Omental fat pad (tissue), 3 donors: ENCODE measurements at regions not wholly inside any gene's neighbourhood (a gene's known extent, or its start where the extent isn't known, plus 50 kb on each side); places are given as distances from the start of the nearest gene placed in this dataset.

Source experiments
- ATAC-seq: fragments of 150-250 bp; one replicate; pipeline ENCODE4 v1.9.1; 2016; ENCODE audit warnings: mild to moderate bottlenecking, moderate library complexity; ENCODE audit not compliant: low FRiP score
- DNase-seq: peaks from one replicate; pipeline ENCODE4 v3.0.0-alpha.2; 2019; ENCODE audit warnings: low spot score
- TF ChIP-seq, protein P1 (sequence below), 3 donors: fragments of 450-650 bp; IDR thresholded peaks; one replicate each; pipeline ENCODE4 v1.5.1; 2016 to 2017; ENCODE audit warnings: antibody characterized with exemption in 3 of 3, mild to moderate bottlenecking in 3 of 3, moderate library complexity in 2 of 3

DNA sequence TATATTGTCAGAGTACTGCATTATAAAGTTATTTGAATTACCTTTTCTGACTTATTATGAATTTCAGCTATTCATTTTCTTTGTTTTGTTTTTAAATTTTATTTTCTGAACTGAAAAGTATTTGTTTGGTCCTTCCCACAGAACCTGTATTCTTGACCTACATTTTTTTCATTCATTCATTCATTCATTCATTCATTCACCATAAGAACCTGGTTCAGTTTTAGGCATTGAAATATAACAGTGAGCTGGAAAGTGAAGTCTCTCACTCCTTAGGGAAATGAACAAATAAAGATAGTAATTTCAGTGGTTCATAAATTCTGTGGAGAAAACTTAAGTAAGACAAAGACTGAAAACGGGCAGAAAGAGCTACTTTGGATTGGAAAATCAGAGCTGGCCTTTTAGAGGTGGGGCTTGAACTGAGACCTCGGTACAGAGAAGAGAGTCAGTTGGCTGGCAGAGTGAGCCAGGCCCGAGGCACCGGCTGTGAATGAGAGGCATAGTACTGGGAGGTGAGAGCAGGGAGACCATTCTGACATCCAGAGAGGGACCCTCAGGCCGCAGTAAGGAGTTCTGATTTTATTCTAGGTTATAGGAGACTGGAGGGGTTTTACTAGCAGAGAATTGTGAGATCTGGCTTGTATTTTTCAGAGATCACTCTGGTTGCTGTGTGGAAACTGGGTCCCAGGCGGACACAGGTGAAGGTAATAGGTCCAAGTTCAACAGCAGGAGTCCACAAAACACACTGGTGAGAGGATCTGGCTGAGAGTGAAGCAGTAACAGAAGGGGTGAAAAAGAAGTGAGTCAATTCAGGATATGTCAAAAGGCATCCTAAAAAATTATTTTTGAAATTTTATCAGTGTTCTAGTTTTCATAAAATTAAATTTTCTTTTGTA lies 75.8 kb upstream of the FN1 start:
- ATAC-seq: no peak
- no peak for DNase-seq
- TF ChIP-seq, protein P1, sequence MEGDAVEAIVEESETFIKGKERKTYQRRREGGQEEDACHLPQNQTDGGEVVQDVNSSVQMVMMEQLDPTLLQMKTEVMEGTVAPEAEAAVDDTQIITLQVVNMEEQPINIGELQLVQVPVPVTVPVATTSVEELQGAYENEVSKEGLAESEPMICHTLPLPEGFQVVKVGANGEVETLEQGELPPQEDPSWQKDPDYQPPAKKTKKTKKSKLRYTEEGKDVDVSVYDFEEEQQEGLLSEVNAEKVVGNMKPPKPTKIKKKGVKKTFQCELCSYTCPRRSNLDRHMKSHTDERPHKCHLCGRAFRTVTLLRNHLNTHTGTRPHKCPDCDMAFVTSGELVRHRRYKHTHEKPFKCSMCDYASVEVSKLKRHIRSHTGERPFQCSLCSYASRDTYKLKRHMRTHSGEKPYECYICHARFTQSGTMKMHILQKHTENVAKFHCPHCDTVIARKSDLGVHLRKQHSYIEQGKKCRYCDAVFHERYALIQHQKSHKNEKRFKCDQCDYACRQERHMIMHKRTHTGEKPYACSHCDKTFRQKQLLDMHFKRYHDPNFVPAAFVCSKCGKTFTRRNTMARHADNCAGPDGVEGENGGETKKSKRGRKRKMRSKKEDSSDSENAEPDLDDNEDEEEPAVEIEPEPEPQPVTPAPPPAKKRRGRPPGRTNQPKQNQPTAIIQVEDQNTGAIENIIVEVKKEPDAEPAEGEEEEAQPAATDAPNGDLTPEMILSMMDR (IDR thresholded peaks at IDR 0.05): no peak

DNA sequence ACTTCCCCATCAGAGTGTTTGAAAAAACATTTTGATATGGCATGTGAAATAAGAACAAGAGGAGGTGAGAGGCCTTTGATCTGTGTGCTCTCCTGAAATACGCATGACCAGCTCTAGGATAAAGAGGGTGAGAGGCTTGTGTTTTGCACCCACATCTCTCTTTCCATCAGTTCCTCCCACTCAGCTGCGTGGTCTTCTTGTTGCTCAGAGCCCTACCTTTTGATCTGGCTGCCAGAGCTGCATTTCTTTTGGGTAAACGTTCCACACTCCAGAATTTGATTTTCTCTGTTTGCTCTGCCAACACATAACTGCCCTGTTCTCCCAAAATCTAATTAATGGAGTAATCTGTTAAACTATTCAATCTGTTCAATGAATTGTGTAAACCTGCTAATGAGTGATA lies 72.0 kb upstream of the FN1 start:
- ATAC-seq (peak; percentile 24), DNase-seq (no peak)

DNA sequence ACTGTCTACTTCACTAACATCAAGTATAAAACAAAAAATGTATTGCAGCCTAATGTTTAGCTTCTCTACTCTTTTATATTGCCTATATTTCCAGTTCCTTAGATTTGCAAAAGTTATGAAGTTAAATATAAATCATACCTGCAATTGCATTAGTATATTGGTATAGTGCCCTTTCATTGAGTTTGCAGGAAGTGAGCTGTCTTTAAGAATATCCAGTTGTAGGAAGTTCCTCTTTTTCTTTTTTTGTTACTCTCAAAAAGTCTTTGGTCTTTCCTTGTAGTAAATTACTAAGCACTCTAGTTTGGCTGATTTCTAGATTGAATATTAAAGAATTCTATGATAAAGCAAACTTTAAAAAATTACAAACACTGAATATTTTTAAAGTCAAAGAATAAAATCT lies 71.3 kb upstream of the FN1 start:
- DNase-seq: no peak
- TF ChIP-seq, protein P1 (IDR thresholded peaks at IDR 0.05): no peak
- ATAC-seq: no peak

More for the DNA sequence above, 72.0 kb upstream of the FN1 start:
- TF ChIP-seq, protein P1 (IDR thresholded peaks at IDR 0.05): no peak

- TF ChIP-seq, protein P1 (IDR thresholded peaks at IDR 0.05): no peak
- no peak for DNase-seq
- ATAC-seq: peak; percentile 34
These were observed 70.7 kb upstream of the FN1 start for GRCh38 chr2:215506604-215506990.

DNA sequence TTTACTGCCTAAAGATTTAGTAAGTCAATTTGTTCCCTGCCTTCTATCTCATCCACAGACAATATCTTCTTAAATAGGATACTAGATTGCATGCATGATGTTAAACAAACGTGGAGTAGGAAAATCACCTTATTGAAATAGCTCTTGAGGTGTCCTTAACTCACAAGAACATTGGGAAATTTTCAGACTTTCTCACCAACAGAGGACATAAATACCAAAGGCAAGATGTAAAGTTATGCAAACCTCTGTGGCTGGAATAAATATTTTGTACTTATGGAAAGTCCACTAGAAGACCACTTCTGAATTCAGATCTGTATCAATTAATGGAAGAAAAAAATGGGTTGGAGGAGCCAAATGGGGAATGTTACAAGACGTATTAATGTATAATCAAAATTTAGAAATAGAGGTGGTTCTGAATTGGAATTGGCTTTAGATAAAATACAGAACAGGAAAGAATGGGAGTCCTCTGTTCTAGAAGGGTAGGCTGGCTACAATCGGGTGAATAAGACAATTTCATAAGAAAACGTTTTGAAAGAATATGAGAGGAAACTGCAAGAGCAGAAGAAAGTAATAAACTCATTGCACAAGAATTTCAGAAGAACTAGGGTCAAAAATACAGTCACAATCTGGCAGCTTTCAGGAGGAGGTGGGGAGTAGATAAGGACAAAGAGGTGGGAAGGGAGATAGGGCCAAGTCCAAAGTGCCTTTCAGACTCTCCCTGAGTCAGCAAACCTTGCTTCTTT lies 69.3 kb upstream of the FN1 start:
- ATAC-seq: peak; percentile 89
- TF ChIP-seq, protein P1 (IDR thresholded peaks at IDR 0.05): no peak
- no peak for DNase-seq

- ATAC-seq: no peak
- no peak for DNase-seq
These were observed 68.7 kb upstream of the FN1 start for GRCh38 chr2:215504547-215504946.

More at GRCh38 chr2:215504547-215504946, 68.7 kb upstream of the FN1 start:
- TF ChIP-seq, protein P1 (IDR thresholded peaks at IDR 0.05): no peak
